ENCODE measurements at regions not wholly inside any gene's neighbourhood (a gene's known extent, or its start where the extent isn't known, plus 50 kb on each side); places are given as distances from the start of the nearest gene placed in this dataset.

GRCh38 chr2:153214337-153214736 is 264.2 kb downstream of the RPRM start:
- no peak for TF ChIP-seq CTCF (conservative IDR thresholded peaks at IDR 0.05)
- TF ChIP-seq ZFX (IDR thresholded peaks at IDR 0.05): no peak
